ENCODE measurements at regions not wholly inside any gene's neighbourhood (a gene's known extent, or its start where the extent isn't known, plus 50 kb on each side); places are given as distances from the start of the nearest gene placed in this dataset.

DNA sequence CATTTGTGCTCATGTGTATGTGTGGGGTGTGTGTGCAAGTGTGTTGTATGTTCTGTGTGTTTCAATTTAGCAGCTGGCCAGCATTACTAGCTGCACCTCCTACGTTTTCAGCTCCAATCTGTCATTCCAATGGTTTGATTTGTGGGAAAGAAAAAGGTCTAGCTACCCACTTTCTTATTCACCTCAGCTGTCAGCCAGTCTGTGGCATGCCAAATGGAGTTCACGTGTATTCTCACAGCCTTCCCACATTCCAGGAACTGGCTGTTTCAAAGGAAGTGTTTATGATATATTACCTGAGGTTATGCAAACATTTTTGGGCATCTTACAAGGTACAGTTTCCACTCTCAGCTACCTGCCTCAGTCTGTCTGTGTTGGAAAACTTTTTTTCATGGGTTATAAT lies 220.2 kb upstream of the CPNE8 start:
- DNase-seq (ENCODE audit: low spot score), result no peak

GRCh38 chr12:39124768-39125167 lies 219.4 kb upstream of the CPNE8 start:
- DNase-seq (ENCODE audit: low spot score), result no peak

DNA sequence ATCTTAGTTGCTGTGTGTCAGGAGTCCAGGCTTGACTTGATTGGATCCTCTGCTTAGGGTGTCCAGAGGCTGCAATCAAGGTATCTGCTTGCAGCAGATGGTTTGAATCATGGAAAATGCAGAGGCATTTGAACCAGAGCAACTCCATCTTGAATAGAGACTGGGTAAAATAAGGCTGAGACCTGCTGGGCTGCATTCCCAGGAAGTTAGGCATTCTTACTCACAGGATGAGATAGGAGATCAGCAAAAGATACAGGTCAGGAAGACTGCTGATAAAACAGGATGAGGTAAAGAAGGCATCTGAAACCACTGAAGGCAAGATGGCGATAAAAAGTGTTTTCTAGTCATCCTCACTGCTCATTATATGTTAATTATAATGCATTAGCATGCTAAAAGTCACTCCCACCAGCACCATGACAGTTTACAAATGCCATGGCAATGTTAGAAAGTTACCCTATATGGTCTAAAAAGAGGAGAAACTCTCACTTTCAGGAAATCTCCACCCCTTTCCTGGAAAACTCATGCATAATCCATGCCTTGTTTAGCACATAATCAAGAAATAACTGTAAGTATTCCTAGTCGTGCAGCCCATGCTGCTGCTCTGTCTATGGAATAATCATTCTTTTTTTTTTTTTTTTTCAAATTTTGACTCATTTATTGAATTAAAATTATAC lies 218.3 kb upstream of the CPNE8 start:
- DNase-seq (ENCODE audit: low spot score), result no peak

DNA sequence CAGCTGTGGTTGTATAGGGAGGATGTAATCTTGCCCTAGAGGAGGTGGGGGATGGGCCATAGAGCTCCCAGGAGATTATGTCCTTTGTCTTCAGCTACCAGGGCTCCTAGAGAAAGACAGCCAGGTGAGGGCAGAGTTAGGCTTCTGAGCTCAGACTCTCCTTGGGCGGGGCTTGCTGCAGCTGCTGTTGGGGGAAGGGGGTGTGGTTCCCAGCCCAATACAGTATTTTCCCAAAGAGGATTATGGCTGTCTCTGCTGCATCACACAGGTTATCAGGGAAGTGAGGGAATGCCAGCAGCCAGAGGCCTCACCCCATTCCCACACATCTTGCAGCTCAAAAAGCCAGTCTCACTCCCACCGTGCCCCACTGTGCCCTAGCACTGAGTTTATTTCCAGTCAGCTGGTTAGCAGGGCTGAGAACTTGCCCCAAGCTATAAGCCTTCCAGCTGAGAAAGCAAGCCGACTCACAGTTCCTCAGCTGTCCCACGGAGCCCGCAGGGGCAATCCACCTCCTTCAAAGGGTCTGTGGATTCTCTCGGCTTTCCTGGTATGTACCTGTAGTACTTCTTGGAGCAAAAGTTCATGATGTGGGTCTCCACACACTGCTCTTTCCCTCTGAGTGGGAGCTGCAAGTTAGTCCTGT lies 217.3 kb upstream of the CPNE8 start:
- no peak for DNase-seq (ENCODE audit: low spot score)

- no peak for DNase-seq (ENCODE audit: low spot score)
These were observed 211.5 kb upstream of the CPNE8 start for GRCh38 chr12:39116861-39117260.

DNA sequence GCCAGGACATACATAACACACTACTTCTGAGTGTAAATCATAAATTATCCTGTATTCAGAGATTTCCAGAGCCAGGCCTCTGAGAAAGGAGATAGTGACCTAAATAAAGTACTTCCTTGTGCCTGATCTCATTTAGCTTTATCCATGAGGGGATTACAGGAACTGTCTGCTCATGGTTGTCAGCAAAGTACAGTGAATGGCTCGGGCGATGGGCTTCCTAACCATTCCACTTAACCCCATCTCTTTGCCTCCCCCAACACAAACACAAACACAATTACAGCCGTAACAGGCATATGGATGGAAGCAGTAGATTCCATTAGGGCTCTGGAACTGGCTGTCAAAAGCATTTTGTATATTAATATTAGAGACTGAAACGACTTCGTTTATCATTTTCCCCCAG lies 206.7 kb upstream of the CPNE8 start:
- no peak for DNase-seq (ENCODE audit: low spot score)

- no peak for DNase-seq (ENCODE audit: low spot score)
These were observed 199.7 kb upstream of the CPNE8 start for GRCh38 chr12:39105111-39105510.

DNA sequence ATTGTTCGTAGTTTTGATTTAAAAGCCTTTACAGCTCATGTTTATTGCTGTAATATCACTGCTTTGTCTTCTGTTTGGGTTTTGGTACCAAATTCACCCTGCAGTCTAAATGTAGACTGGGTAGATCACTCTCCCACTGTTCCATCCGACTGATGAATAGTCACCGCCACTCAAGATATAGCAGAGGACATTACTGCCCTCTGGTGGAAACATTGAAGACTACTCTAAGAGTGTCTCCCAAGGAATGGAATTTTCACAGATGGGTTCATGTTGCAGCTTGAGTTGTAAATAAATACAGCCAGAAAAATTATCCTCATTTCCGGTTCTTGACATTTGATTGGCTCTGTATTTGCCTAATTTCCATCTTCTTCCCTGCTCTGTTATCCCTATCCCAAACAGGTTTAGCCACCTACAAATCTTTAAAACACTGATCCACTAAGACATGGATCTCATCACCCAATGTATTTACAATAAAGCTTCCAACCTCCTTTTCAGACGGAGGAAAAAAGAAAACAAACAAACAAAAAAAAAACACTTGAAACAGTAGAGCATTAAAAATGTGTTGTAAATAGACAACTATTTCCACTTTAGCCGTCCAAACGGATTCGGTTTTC lies 198.3 kb upstream of the CPNE8 start:
- DNase-seq (ENCODE audit: low spot score), result peak; percentile 55

DNA sequence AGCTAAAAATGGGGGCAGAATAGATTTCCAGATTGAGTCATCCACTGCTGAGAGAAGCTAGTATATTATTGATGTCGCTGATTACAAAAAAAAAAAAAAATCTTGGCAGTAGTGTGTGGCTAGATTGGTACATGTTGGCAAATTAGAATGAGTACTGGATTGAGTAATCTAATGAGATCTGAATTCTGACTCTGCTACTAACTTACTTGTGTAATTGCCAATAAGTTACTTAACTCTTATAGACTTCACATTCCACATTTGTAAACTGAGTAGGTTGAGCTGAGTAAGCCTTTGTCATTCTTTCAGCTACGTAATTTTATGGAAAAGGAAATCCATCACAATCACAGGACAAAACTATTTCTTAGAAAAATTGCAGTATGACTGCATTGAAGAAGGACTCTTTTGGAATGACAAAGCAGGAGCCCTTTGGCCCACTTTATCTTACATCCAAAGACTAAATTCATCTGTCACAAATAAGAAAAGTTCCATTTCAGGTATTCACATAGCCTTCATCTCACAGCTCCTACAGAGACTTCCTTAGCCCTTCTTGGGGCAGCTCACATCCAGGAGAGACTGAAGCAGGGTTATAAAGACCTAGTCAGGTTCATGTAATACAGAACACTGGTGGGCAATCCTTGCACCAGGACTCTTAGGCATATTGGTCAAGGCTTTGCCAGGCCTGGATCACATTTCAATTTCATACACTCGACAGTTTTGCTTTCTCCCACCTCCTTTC lies 197.3 kb upstream of the CPNE8 start:
- DNase-seq (ENCODE audit: low spot score), result no peak

- no peak for DNase-seq (ENCODE audit: low spot score)
These were observed 190.4 kb upstream of the CPNE8 start for GRCh38 chr12:39095636-39096330.

DNA sequence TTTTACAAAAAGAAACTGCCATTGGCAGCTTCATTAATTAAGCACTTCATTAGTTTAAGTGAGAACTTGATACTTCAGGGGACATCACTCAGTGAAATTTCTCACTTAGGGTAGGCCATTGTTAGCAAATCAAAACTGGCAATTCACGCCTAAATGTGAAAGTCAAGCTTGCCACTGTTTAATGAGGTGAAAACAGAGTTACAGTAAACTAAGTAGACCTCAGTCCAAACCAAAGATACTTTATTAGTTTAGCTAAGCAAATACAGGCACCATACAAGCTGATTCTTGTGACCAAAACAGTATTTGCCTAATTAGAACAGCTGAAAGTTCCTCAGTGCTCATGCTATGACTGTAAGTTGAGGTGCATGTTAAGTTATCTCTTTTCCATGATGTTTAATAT lies 176.5 kb upstream of the CPNE8 start:
- no peak for DNase-seq (ENCODE audit: low spot score)

- DNase-seq (ENCODE audit: low spot score), result no peak
These were observed 171.8 kb upstream of the CPNE8 start for GRCh38 chr12:39077226-39077625.

DNA sequence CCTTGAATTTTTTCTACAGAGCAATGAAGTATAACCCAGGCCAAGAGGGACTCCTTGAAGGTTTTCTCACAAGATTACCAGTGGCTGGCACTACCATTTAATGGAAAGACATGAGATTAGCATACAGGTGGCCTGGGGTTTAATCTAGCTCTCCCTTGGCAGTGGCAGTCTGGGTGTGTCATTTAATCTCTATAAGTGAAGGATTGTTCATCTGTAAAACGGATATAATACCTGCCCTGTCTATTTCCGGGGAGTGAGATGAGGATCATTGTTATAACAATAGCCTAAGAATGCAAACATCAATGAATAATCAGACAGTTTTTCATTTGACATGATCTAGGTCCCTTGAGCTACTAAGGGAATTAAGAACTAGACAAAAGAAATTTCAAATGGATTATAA lies 168.7 kb upstream of the CPNE8 start:
- no peak for DNase-seq (ENCODE audit: low spot score)

- no peak for DNase-seq (ENCODE audit: low spot score)
These were observed 167.3 kb upstream of the CPNE8 start for GRCh38 chr12:39072658-39073057.

DNA sequence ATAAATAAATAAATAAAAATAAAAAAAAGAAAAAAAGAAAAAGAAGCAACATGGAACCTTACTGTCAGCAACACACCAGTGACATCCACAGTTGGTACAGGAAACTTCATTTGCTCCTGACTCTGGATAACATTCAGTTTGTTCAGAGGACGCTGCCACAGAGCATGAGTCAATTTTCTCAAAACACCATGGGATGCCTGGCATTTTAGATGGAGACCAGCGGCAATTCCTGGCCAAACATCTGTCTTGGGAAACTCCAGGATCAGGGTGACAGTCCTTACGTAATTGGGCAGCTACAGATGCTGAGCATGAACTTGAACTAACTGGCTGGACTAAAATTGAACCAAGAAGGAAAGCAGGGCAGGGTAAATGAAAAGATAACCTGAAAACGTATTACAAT lies 166.2 kb upstream of the CPNE8 start:
- DNase-seq (ENCODE audit: low spot score), result no peak

DNA sequence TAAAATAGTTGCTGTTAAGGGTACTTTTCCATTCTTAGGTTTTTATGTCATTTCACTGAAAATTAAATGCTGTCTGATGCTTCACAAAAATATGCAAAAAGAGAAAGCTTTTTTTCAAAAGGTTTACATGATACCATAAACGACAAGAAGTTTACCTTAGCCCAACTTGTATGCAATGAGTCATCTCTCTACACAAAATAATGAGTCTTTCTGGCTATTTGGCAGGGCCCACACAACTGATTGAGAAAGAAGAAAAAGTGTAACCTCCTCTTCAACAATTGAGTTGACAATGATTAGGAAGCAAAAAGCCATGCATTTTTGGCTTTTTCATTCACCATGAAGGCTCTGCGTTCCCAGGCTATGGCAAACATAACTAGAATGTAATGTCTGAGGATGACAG lies 165.4 kb upstream of the CPNE8 start:
- no peak for DNase-seq (ENCODE audit: low spot score)

DNA sequence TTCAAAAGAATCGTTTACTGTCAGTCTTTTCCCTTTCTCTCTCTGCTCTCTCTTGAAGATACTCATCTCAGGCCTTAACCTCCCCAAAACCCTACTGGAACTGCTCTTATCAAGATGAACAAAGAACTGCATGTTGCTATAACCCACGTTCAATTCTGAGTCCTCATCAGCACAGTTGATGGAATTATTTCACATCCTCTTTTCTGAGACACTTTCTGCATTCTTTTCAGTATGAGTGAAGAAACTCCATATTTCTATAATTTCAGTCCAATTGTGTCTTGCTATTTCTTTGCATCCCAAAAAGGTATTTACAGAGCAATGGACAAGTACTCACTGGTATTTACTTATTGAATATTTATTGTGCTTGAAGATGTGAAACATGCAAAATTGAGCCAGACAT lies 160.1 kb upstream of the CPNE8 start:
- DNase-seq (ENCODE audit: low spot score), result no peak

GRCh38 chr12:39064708-39065107 lies 159.3 kb upstream of the CPNE8 start:
- DNase-seq (ENCODE audit: low spot score), result no peak

DNA sequence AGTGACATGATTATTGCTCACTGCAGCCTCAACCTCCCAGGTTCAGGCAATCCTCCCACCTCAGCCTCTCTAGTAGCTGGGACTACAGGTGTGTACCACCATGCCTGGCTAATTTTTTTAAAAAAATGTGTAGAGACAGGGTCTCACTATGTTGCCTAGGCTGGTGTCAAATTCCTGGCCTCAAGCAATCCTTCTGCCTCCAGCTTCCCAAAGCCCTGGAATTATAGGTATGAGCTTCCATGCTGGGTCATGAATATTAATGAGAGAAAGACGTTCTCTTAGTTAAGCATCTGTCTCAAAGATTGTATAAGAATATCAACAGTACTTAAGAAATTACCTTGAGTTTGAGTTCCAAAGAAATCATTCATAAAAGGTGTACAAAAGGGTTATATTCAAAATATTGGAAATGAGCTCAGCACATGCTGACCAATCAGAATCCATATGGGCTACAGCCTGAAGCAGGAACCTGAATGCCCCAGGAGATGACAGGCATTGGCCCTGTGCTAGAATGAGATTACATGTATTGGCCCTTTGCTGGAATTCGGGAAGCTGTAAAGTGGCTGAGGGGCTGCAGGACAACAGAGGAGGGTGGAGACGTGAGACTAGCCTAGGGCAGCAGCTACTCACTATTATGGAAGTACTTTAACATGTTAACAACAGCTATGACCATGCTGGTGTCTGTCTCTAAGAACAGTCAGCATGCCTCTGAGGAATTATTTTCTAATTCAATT lies 157.0 kb upstream of the CPNE8 start:
- no peak for DNase-seq (ENCODE audit: low spot score)

DNA sequence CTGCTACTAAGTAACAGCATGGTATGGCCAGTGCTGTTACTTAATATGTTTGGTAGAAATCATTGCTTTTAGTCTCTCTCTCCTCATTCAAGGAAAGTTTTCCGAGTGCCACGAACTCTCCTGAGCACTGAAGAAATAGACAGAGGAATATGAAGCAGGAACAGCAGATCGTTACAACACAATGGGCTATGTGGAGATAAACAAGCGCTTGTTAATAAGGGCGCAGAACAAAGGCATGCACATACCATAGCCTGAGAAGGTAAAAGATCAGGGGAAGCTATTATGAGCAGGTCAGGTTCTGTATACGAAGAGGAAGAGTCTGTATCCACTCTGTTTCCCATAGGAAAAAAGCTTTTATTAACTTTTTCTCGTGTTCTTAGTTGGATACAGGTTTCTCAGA lies 156.2 kb upstream of the CPNE8 start:
- no peak for DNase-seq (ENCODE audit: low spot score)

DNA sequence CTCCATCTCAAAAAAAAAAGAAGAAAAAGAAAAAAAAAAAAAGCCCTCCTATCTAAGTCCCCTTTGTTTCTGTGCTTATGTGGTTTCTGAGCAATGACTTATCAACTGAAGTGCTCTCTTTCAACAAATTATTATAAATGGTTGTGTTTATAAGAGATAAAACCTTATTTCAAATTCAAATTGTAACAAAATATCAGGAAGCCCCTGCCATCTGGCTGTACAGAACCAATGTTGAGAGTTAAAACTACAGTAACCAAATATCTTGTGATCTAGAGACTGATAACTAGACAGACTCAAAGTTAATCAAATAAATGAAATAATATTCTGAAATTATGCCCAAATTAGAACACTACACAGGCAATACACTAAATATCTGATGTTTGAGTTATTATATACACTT lies 143.0 kb upstream of the CPNE8 start:
- DNase-seq (ENCODE audit: low spot score), result no peak

All from SW480 (cell line).